B cell (primary cell): ENCODE measurements at regions not wholly inside any gene's neighbourhood (a gene's known extent, or its start where the extent isn't known, plus 50 kb on each side); places are given as distances from the start of the nearest gene placed in this dataset.

Source experiments
- ATAC-seq: fragments of 200-7000 bp; cut with Tn5 transposase; one replicate; pipeline ENCODE4 v1.10.0; 2021; ENCODE audit warnings: low read depth, mild to moderate bottlenecking, moderate number of reproducible peaks, moderate library complexity
- CTCF ChIA-PET: fragments of 350-600 bp; sonication (Branson Sonifier 250); formaldehyde crosslinking; loops from one replicate; lab custom pipeline; 2021; ENCODE audit warnings: antibody characterized with exemption, inconsistent platforms; lab: Charles Lee
- POLR2A ChIA-PET: fragments of 350-600 bp; sonication (Branson Sonifier 250); formaldehyde crosslinking; loops from one replicate; lab custom pipeline; 2021; ENCODE audit warnings: antibody characterized with exemption; lab: Charles Lee
- DNase-seq: peaks from one replicate; pipeline ENCODE4 v3.0.0; 2013
- H2AFZ ChIP-seq: 2 replicates; pipeline ENCODE4 v1.6.1; 2012; ENCODE audit warnings: mild to moderate bottlenecking, low read depth, low read length; ENCODE audit not compliant: insufficient read depth, poor library complexity, severe bottlenecking
- H3K27ac ChIP-seq, 2 donors: 1 replicate in 1 of 2; 2 replicates in 1 of 2; pipeline ENCODE4 v1.5.1; 2012 to 2013; ENCODE audit warnings: low read length in 2 of 2, mild to moderate bottlenecking in 2 of 2, moderate library complexity in 1 of 2
- H3K27me3 ChIP-seq, 4 experiments: fragments of 200-600 bp in 1 of 4; sonication (generic) in 1 of 4; replicated peaks in 1 of 4; 1 replicate in 2 of 4; 2 replicates in 2 of 4; pipeline versions ENCODE4 v1.6.1 to v1.7.0; 2013 to 2016; ENCODE audit warnings: low read length in 3 of 4, mild to moderate bottlenecking in 2 of 4, mixed read lengths in 1 of 4, moderate library complexity in 1 of 4; ENCODE audit not compliant: insufficient read depth in 4 of 4, control insufficient read depth in 3 of 4; ENCODE audit errors: control extremely low read depth in 1 of 4
- H3K36me3 ChIP-seq, 2 experiments: replicated peaks in 1 of 2; 1 replicate in 1 of 2; 2 replicates in 1 of 2; pipeline versions ENCODE4 v1.6.1 to v1.7.1; 2013; ENCODE audit warnings: low read length in 1 of 2; ENCODE audit not compliant: insufficient read depth in 2 of 2, control insufficient read depth in 1 of 2; ENCODE audit errors: control extremely low read depth in 1 of 2, extremely low read depth in 1 of 2
- H3K4me1 ChIP-seq, 2 donors: fragments of 200-600 bp in 1 of 2; sonication (generic) in 1 of 2; 1 replicate in 1 of 2; 2 replicates in 1 of 2; pipeline versions ENCODE4 v1.5.1 to v1.6.1; 2013 to 2017; ENCODE audit warnings: low read length in 2 of 2; ENCODE audit not compliant: control insufficient read depth in 2 of 2, insufficient read depth in 2 of 2
- H3K4me2 ChIP-seq: replicated peaks from 2 replicates; pipeline ENCODE3; 2012; ENCODE audit warnings: mild to moderate bottlenecking, low read depth, low read length; ENCODE audit not compliant: poor library complexity, severe bottlenecking
- H3K4me3 ChIP-seq, 5 experiments: fragments of 200-600 bp in 1 of 5; sonication (generic) in 1 of 5; 1 replicate in 3 of 5; 2 replicates in 2 of 5; pipeline versions ENCODE4 v1.5.1 to v1.7.0; 2011 to 2016; ENCODE audit warnings: low read length in 4 of 5, mild to moderate bottlenecking in 4 of 5, low read depth in 2 of 5, control low read depth in 1 of 5, moderate library complexity in 1 of 5; ENCODE audit not compliant: insufficient read depth in 1 of 5; ENCODE audit errors: control extremely low read depth in 1 of 5, extremely low read depth in 1 of 5
- H3K79me2 ChIP-seq: fragments of 200-600 bp; sonication (generic); one replicate; pipeline ENCODE4 v1.6.0; 2016; ENCODE audit warnings: low read length; ENCODE audit not compliant: control insufficient read depth, insufficient read depth
- H3K9ac ChIP-seq: fragments of 200-600 bp; sonication (generic); 2 replicates; pipeline ENCODE4 v1.6.1; 2017; ENCODE audit warnings: mild to moderate bottlenecking, low read length, moderate library complexity
- H3K9me3 ChIP-seq, 3 donors: one replicate each; pipeline versions ENCODE4 v1.6.1 to v1.7.1; 2013; ENCODE audit warnings: low read length in 2 of 3; ENCODE audit not compliant: control insufficient read depth in 2 of 3, insufficient read depth in 1 of 3; ENCODE audit errors: control extremely low read depth in 1 of 3
- H4K20me1 ChIP-seq: 2 replicates; pipeline ENCODE4 v1.6.0; 2012; ENCODE audit warnings: mild to moderate bottlenecking, low read length; ENCODE audit not compliant: insufficient read depth, control insufficient read depth, poor library complexity, severe bottlenecking
- H3K27ac Mint-ChIP-seq: one replicate; pipeline ENCODE4 v1.8.0; 2021; ENCODE audit warnings: mixed read lengths
- H3K27me3 Mint-ChIP-seq: one replicate; pipeline ENCODE4 v1.8.0; 2021; ENCODE audit warnings: mixed read lengths
- H3K4me1 Mint-ChIP-seq: one replicate; pipeline ENCODE4 v1.8.0; 2021; ENCODE audit warnings: mixed read lengths
- H3K4me3 Mint-ChIP-seq: one replicate; pipeline ENCODE4 v1.8.0; 2021; ENCODE audit warnings: mixed read lengths
- H3K9me3 Mint-ChIP-seq: one replicate; pipeline ENCODE4 v1.8.0; 2022; ENCODE audit warnings: mixed read lengths; ENCODE audit not compliant: insufficient read depth
- EZH2 ChIP-seq: IDR thresholded peaks from 2 replicates; pipeline ENCODE4 v1.6.1; 2012; ENCODE audit warnings: borderline replicate concordance, low read depth, mild to moderate bottlenecking, moderate library complexity, low read length; ENCODE audit not compliant: insufficient read depth, poor library complexity, severe bottlenecking
- WGBS: methylation state at CpG from one replicate; pipeline ENCODE4 v1.1.5; 2013; ENCODE audit warnings: missing lambda C conversion rate; ENCODE audit not compliant: insufficient coverage; 5-methylcytosine and 5-hydroxymethylcytosine counted together
- intact Hi-C: fragments of 100-400 bp; cut with micrococcal nuclease; formaldehyde crosslinking; loops from one replicate; pipeline ENCODE4 v1.10.0; 2022
- TF ChIP-seq, protein P1 (sequence below): fragments of 200-600 bp; IDR thresholded peaks from one replicate; pipeline ENCODE4 v1.8.0; 2022; ENCODE audit warnings: antibody characterized with exemption, mild to moderate bottlenecking

- Histone ChIP-seq H2AFZ (no peak overlapping the region), H3K4me2 (no peak overlapping the region), H3K27ac (no peak overlapping the region), H3K27me3 (peaks cover 0 to 33% (median 8%) of the 10 kb centered on the region in 4 experiments), H3K9ac (no peak overlapping the region), H3K4me3 (no peak overlapping the region), H3K4me1 (peaks cover 5 to 6% of the 10 kb centered on the region in 2 donors), H3K79me2 (no peaks in the 10 kb centered on the region), H3K36me3 (no peaks in the 10 kb centered on the region), H3K9me3 (peaks cover 0 to 4% (median 0%) of the 10 kb centered on the region in 3 donors), H4K20me1 (no peaks in the 10 kb centered on the region)
- WGBS: 91% methylated on average over 8 of the region's 10 CpGs
- Mint-ChIP-seq H3K27me3 (peaks cover 21% of the 10 kb centered on the region), H3K9me3 (no peaks in the 10 kb centered on the region), H3K27ac (no peak overlapping the region), H3K4me1 (peaks cover 4% of the 10 kb centered on the region), H3K4me3 (no peak overlapping the region)
- ATAC-seq: no peak
- no peak for DNase-seq
- TF ChIP-seq, protein P1, sequence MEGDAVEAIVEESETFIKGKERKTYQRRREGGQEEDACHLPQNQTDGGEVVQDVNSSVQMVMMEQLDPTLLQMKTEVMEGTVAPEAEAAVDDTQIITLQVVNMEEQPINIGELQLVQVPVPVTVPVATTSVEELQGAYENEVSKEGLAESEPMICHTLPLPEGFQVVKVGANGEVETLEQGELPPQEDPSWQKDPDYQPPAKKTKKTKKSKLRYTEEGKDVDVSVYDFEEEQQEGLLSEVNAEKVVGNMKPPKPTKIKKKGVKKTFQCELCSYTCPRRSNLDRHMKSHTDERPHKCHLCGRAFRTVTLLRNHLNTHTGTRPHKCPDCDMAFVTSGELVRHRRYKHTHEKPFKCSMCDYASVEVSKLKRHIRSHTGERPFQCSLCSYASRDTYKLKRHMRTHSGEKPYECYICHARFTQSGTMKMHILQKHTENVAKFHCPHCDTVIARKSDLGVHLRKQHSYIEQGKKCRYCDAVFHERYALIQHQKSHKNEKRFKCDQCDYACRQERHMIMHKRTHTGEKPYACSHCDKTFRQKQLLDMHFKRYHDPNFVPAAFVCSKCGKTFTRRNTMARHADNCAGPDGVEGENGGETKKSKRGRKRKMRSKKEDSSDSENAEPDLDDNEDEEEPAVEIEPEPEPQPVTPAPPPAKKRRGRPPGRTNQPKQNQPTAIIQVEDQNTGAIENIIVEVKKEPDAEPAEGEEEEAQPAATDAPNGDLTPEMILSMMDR: no peak
- TF ChIP-seq EZH2: no peak
- CTCF ChIA-PET: interaction anchor here (0.6 to 3.1 kb wide), 5 partner anchors 9 to 651 kb away, joined by 3 to 10 read pairs (median 4); no protein-coding TSS in a partner anchor
- intact Hi-C loops: no loop called here
- POLR2A ChIA-PET: no interaction called here
These were observed 177.4 kb downstream of the SMAD2 start for GRCh38 chr18:47752796-47753645.

DNA sequence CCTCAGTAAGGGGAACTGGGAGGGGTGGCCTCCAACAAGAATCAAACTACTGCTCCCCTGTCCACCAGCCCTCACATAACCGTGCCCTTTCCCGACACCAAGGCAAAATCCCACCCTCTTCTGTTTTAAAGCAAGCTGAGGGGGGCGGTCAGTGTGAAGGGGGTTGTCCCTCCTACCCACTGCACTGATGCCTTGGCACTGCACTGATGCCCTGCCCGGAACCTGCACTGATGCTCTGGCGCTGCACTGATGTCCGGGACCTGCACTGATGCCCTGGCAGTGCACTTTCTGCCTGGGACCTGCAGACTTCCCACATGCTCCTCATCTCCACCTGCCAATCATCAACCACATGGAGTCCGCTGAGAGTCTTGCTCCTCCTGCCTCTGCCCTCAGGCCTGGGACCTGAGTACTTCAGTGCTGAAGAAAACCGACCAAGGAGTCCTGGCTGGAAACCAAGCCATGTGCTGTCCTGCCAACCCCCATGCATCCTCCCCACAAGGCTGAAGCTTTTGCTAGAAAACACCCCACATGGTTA is 179.5 kb downstream of the SMAD2 start:
- CTCF ChIA-PET: interaction anchor here (0.6 to 3.1 kb wide), 9 partner anchors 10 to 652 kb away, joined by 3 to 10 read pairs (median 3); no protein-coding TSS in a partner anchor
- peaks cover 5 to 6% of the 10 kb centered on the region in 2 donors for H3K4me1 ChIP-seq
- Mint-ChIP-seq H3K27ac (no peak overlapping the region), H3K4me1 (peaks cover 4% of the 10 kb centered on the region), H3K27me3 (peaks cover 19% of the 10 kb centered on the region), H3K4me3 (no peak overlapping the region), H3K9me3 (no peaks in the 10 kb centered on the region)
- H3K4me2 ChIP-seq: no peak overlapping the region
- no peak for DNase-seq
- H3K9ac ChIP-seq: no peak overlapping the region
- H3K9me3 ChIP-seq: peaks cover 0 to 4% (median 0%) of the 10 kb centered on the region in 3 donors
- H3K27ac ChIP-seq: no peak overlapping the region
- no peaks in the 10 kb centered on the region for H3K36me3 ChIP-seq
- no peaks in the 10 kb centered on the region for H4K20me1 ChIP-seq
- intact Hi-C loops: no loop called here
- POLR2A ChIA-PET: no interaction called here
- ATAC-seq: no peak
- WGBS: 83% methylated on average over 6 of the region's 8 CpGs
- H3K4me3 ChIP-seq: no peak overlapping the region
- TF ChIP-seq EZH2: no peak
- TF ChIP-seq, protein P1: no peak
- no peaks in the 10 kb centered on the region for H3K79me2 ChIP-seq
- peaks cover 0 to 30% (median 8%) of the 10 kb centered on the region in 4 experiments for H3K27me3 ChIP-seq
- no peak overlapping the region for H2AFZ ChIP-seq
